ENCODE measurements at regions not wholly inside any gene's neighbourhood (a gene's known extent, or its start where the extent isn't known, plus 50 kb on each side); places are given as distances from the start of the nearest gene placed in this dataset.

- Histone ChIP-seq H3K9ac (replicated peaks; ENCODE audit: extremely low read depth, insufficient read depth, low read length) (no peak overlapping the region), H3K79me2 (ENCODE audit: control insufficient read depth, insufficient read depth, low read length) (no peaks in the 10 kb centered on the region), H2AFZ (ENCODE audit: low read depth, low read length) (no peak overlapping the region), H3K36me3 (ENCODE audit: control insufficient read depth in 2 of 2, extremely low read depth in 1 of 2, insufficient read depth in 2 of 2, low read length in 2 of 2) (no peaks in the 10 kb centered on the region), H3K4me2 (ENCODE audit: insufficient read depth, low read length) (no peak overlapping the region), H3K9me1 (replicated peaks; ENCODE audit: control insufficient read depth, extremely low read depth, insufficient read depth, low read length) (no peaks in the 10 kb centered on the region), H4K20me1 (replicated peaks; ENCODE audit: control insufficient read depth, extremely low read depth, insufficient read depth, low read length) (no peaks in the 10 kb centered on the region), H3K27ac (ENCODE audit: insufficient read depth, low read depth, low read length) (no peak overlapping the region), H3K9me3 (replicated peaks; ENCODE audit: control insufficient read depth, insufficient read depth, low read length) (no peaks in the 10 kb centered on the region), H3K4me1 (ENCODE audit: control insufficient read depth, extremely low read depth, insufficient read depth, low read length) (no peaks in the 10 kb centered on the region), H3K4me3 (replicated peaks in 1 of 3; ENCODE audit: insufficient read depth in 1 of 3, low read depth in 1 of 3, low read length in 3 of 3) (no peak overlapping the region), H3K27me3 (ENCODE audit: control insufficient read depth in 2 of 2, insufficient read depth in 2 of 2, low read length in 2 of 2) (no peaks in the 10 kb centered on the region)
- CTCF ChIA-PET, result no interaction called here
- TF ChIP-seq MYC (IDR thresholded peaks at IDR 0.05; ENCODE audit: low read depth, low read length) (no peak), EZH2 (IDR thresholded peaks at IDR 0.05; ENCODE audit: borderline replicate concordance, low read depth, low read length, severe bottlenecking) (no peak)
- DNase-seq (ENCODE audit: low read depth, low spot score), result peak; percentile 78
- BruUV-seq (replicated peaks), result no TSS peak
- dilution Hi-C loops (cut with MboI; ENCODE audit: extremely low pct_ligation_motif_present, low sequenced_read_pairs), result no loop called here
- POLR2A ChIA-PET, result no interaction called here
- no peak for FAIRE-seq
- intact Hi-C loops (cut with micrococcal nuclease), result no loop called here
Measured at GRCh38 chr21:28375708-28376385, 616.8 kb downstream of the LTN1 start.

GRCh38 chr21:28374881-28375280 is 617.8 kb downstream of the LTN1 start:
- intact Hi-C loops (cut with micrococcal nuclease) (no loop called here), dilution Hi-C loops (cut with MboI; ENCODE audit: extremely low pct_ligation_motif_present, low sequenced_read_pairs) (no loop called here)
- DNase-seq (ENCODE audit: low read depth, low spot score) (no peak), FAIRE-seq (no peak)
- Histone ChIP-seq H3K27ac (ENCODE audit: insufficient read depth, low read depth, low read length) (no peak overlapping the region), H3K36me3 (ENCODE audit: control insufficient read depth in 2 of 2, extremely low read depth in 1 of 2, insufficient read depth in 2 of 2, low read length in 2 of 2) (no peaks in the 10 kb centered on the region), H3K27me3 (ENCODE audit: control insufficient read depth in 2 of 2, insufficient read depth in 2 of 2, low read length in 2 of 2) (no peaks in the 10 kb centered on the region), H3K4me2 (ENCODE audit: insufficient read depth, low read length) (no peak overlapping the region), H2AFZ (ENCODE audit: low read depth, low read length) (no peak overlapping the region), H3K4me3 (replicated peaks in 1 of 3; ENCODE audit: insufficient read depth in 1 of 3, low read depth in 1 of 3, low read length in 3 of 3) (no peak overlapping the region), H3K4me1 (ENCODE audit: control insufficient read depth, extremely low read depth, insufficient read depth, low read length) (no peaks in the 10 kb centered on the region), H3K9me1 (replicated peaks; ENCODE audit: control insufficient read depth, extremely low read depth, insufficient read depth, low read length) (no peaks in the 10 kb centered on the region), H3K9me3 (replicated peaks; ENCODE audit: control insufficient read depth, insufficient read depth, low read length) (no peaks in the 10 kb centered on the region), H4K20me1 (replicated peaks; ENCODE audit: control insufficient read depth, extremely low read depth, insufficient read depth, low read length) (no peaks in the 10 kb centered on the region), H3K79me2 (ENCODE audit: control insufficient read depth, insufficient read depth, low read length) (no peaks in the 10 kb centered on the region), H3K9ac (replicated peaks; ENCODE audit: extremely low read depth, insufficient read depth, low read length) (no peak overlapping the region)
- BruUV-seq (replicated peaks), result no TSS peak
- POLR2A ChIA-PET, result no interaction called here
- TF ChIP-seq GATA2 (IDR thresholded peaks at IDR 0.05; ENCODE audit: insufficient read depth, insufficient read length, low read depth, low read length) (no peak), EZH2 (IDR thresholded peaks at IDR 0.05; ENCODE audit: borderline replicate concordance, low read depth, low read length, severe bottlenecking) (no peak), POLR2AphosphoS5 (IDR thresholded peaks at IDR 0.05; ENCODE audit: insufficient read depth, low read depth, low read length) (no peak), MYC (IDR thresholded peaks at IDR 0.05; ENCODE audit: low read depth, low read length) (no peak), CTCF (IDR thresholded peaks at IDR 0.05; ENCODE audit: extremely low read depth in 1 of 2, insufficient read depth in 1 of 2, low read depth in 1 of 2, low read length in 2 of 2) (no peak), FOS (IDR thresholded peaks at IDR 0.05; ENCODE audit: borderline replicate concordance, insufficient read depth, low read length) (no peak), MAX (IDR thresholded peaks at IDR 0.05; ENCODE audit: insufficient read depth, insufficient read length) (no peak), POLR2A (IDR thresholded peaks at IDR 0.05; ENCODE audit: low read depth, low read length) (no peak), JUN (IDR thresholded peaks at IDR 0.05; ENCODE audit: borderline replicate concordance, insufficient read depth, insufficient read length, low read depth) (no peak)
- CTCF ChIA-PET, result no interaction called here
